ENCODE measurements at regions not wholly inside any gene's neighbourhood (a gene's known extent, or its start where the extent isn't known, plus 50 kb on each side); places are given as distances from the start of the nearest gene placed in this dataset.

- H3K4me1 Mint-ChIP-seq, result peaks cover 15% of the 10 kb centered on the region
- no peak for DNase-seq
- H3K36me3 Mint-ChIP-seq, result peaks cover 7% of the 10 kb centered on the region
- no peak overlapping the region for H3K27ac Mint-ChIP-seq
- peaks cover 2% of the 10 kb centered on the region for H3K9me3 Mint-ChIP-seq (ENCODE audit: low read depth)
- no peak overlapping the region for H3K4me3 Mint-ChIP-seq
- ATAC-seq, result no peak
- CTCF ChIA-PET, result no interaction called here
- peaks cover 4% of the 10 kb centered on the region for H3K27me3 Mint-ChIP-seq
These were observed 147.7 kb downstream of the COG6 start for GRCh38 chr13:39803156-39803555.

DNA sequence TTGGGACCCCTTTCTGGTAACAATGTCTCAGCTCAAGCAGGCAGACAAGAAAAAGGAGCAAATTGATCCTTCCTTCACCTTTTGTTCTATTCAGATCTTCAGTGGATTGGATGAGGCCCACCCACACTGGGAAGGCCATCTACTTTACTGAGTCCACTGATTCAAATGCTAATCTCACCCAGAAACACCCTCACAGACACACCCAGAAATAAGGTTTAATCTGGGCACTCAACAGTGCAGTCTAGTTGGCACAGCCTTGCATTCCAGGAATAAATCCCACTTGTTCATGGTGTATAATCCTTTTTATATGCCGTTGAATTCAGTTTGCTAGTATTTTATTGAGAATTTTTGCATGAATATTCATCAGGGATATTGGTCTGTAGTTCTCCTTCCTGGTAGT, 148.4 kb downstream of the COG6 start:
- no peak overlapping the region for H3K4me3 Mint-ChIP-seq
- DNase-seq, result no peak
- H3K36me3 Mint-ChIP-seq, result peaks cover 7% of the 10 kb centered on the region
- ATAC-seq, result no peak
- CTCF ChIA-PET, result no interaction called here
- peaks cover 19% of the 10 kb centered on the region for H3K4me1 Mint-ChIP-seq
- H3K27me3 Mint-ChIP-seq, result peaks cover 4% of the 10 kb centered on the region
- H3K27ac Mint-ChIP-seq, result no peak overlapping the region
- H3K9me3 Mint-ChIP-seq (ENCODE audit: low read depth), result peaks cover 2% of the 10 kb centered on the region

- peaks cover 19% of the 10 kb centered on the region for H3K4me1 Mint-ChIP-seq
- CTCF ChIA-PET, result no interaction called here
- H3K36me3 Mint-ChIP-seq, result peaks cover 5% of the 10 kb centered on the region
- peaks cover 4% of the 10 kb centered on the region for H3K27me3 Mint-ChIP-seq
- H3K9me3 Mint-ChIP-seq (ENCODE audit: low read depth), result no peaks in the 10 kb centered on the region
- DNase-seq, result no peak
- no peak overlapping the region for H3K27ac Mint-ChIP-seq
- no peak overlapping the region for H3K4me3 Mint-ChIP-seq
- ATAC-seq, result no peak
These were observed 149.1 kb downstream of the COG6 start for GRCh38 chr13:39804332-39805210.

GRCh38 chr13:39809466-39809865, 154.0 kb downstream of the COG6 start:
- CTCF ChIA-PET, result no interaction called here
- ATAC-seq (no peak), DNase-seq (no peak)
- Mint-ChIP-seq H3K4me1 (peaks cover 10% of the 10 kb centered on the region), H3K9me3 (ENCODE audit: low read depth) (no peaks in the 10 kb centered on the region), H3K27ac (no peak overlapping the region), H3K27me3 (peaks cover 4% of the 10 kb centered on the region), H3K4me3 (no peak overlapping the region), H3K36me3 (peaks cover 2% of the 10 kb centered on the region)

DNA sequence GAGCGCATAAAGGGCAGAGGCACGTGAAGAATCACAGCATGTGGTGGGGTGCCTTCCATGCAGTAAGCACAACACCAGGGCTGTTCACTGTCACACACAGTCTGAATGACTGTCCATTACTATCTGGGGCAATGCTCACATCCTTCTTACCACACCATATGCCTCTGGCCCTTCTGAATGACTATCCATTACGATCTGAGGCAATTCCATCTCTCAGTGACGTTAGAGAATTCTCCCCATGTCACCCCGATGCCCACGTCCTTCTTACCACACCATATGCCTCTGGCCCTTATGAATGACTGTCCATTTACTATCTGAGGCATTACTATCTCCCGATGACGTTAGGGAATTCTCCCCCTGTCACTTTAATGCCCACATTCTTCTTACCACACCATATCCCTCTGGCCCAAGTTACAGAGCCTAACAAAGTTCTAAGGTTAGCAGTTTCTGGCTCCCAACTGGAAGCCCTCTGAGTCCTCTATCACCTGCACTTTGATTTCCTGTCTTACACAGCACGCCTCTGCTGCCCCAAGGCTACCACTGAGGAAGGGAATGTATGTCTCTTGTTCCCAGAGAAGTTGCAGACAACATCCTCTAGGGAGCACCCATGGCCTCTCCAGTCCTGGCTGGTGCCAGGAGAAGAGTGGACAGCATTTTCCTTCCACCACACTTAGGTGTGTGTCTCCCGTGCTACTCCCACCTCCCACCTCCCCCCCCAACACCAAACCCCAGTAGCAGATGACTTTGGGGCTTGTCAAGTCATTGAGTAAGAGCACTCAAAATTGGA, 154.8 kb downstream of the COG6 start:
- Mint-ChIP-seq H3K36me3 (no peaks in the 10 kb centered on the region), H3K9me3 (ENCODE audit: low read depth) (no peaks in the 10 kb centered on the region), H3K27me3 (peaks cover 4% of the 10 kb centered on the region), H3K27ac (no peak overlapping the region), H3K4me3 (no peak overlapping the region), H3K4me1 (peaks cover 5% of the 10 kb centered on the region)
- DNase-seq (no peak), ATAC-seq (no peak)
- CTCF ChIA-PET, result no interaction called here

DNA sequence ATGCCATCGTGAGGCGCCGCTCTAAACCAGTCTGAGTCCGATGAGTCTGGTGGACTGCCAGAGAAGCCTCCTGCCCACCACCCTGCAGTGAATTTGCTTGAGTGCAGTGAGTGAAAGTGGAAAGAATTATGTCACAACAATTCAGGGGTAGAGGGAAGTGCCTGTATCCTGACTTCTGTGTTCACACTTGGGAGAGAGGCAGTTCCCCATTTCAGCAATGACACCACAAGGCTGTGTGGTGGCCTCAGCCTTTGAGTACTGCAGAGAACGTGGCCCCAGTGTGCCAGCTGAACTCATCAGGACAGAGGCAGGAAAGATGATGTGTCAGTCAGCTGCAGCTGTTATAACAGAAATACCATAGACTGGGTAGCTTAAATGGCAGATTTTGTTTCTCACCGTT, 155.6 kb downstream of the COG6 start:
- H3K4me1 Mint-ChIP-seq, result peaks cover 5% of the 10 kb centered on the region
- no peaks in the 10 kb centered on the region for H3K36me3 Mint-ChIP-seq
- CTCF ChIA-PET, result no interaction called here
- DNase-seq (no peak), ATAC-seq (no peak)
- no peaks in the 10 kb centered on the region for H3K9me3 Mint-ChIP-seq (ENCODE audit: low read depth)
- H3K4me3 Mint-ChIP-seq, result no peak overlapping the region
- no peak overlapping the region for H3K27ac Mint-ChIP-seq
- H3K27me3 Mint-ChIP-seq, result peaks cover 4% of the 10 kb centered on the region

DNA sequence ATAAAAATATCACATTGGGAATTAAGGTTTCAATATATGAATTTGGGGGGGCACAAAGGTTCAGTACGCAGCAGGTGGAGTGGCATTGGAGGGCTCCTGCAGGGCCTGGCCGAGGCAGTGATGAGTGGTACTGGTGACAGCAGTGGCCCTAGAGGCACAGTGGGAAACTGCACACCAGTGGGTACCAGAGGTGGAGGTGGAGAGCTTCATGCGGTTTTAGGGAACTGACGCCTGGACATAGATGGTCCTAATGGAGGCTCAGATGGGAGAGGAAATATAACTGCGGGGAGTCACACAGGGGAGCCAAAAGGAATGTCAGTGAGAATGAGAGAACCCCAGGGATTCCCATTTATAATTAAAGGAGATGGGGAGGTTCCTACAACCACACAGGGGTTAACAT, 156.2 kb downstream of the COG6 start:
- peaks cover 4% of the 10 kb centered on the region for H3K27me3 Mint-ChIP-seq
- H3K9me3 Mint-ChIP-seq (ENCODE audit: low read depth), result no peaks in the 10 kb centered on the region
- H3K27ac Mint-ChIP-seq, result no peak overlapping the region
- no peak overlapping the region for H3K4me3 Mint-ChIP-seq
- DNase-seq (no peak), ATAC-seq (no peak)
- peaks cover 5% of the 10 kb centered on the region for H3K4me1 Mint-ChIP-seq
- no peaks in the 10 kb centered on the region for H3K36me3 Mint-ChIP-seq
- CTCF ChIA-PET, result no interaction called here

GRCh38 chr13:39815345-39816111, 160.1 kb downstream of the COG6 start:
- Mint-ChIP-seq H3K27me3 (no peaks in the 10 kb centered on the region), H3K36me3 (no peaks in the 10 kb centered on the region), H3K27ac (no peak overlapping the region), H3K4me3 (no peak overlapping the region), H3K4me1 (no peaks in the 10 kb centered on the region), H3K9me3 (ENCODE audit: low read depth) (no peaks in the 10 kb centered on the region)
- DNase-seq, result no peak
- ATAC-seq, result no peak
- CTCF ChIA-PET, result no interaction called here

DNA sequence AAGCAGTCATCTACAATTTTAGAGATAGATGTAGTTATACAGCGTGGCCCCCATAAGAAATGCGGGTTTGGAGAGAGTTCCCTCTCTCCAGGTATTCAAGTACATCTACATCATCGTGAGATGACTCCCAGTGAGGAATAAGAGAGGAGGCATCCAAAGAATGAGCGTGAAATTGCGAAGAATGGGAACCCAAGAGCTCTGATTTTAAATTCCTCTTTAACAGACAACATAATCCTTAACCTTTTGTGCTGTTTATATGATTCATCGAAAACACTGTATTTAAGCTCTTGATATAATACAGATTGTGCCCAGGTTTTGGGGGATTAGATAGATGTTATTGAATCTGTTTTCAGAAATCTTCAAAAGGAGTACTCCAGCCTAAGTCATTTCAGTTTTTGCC, 161.5 kb downstream of the COG6 start:
- ATAC-seq (no peak), DNase-seq (no peak)
- Mint-ChIP-seq H3K36me3 (no peaks in the 10 kb centered on the region), H3K27ac (no peak overlapping the region), H3K9me3 (ENCODE audit: low read depth) (no peaks in the 10 kb centered on the region), H3K4me3 (no peak overlapping the region), H3K27me3 (peaks cover 4% of the 10 kb centered on the region), H3K4me1 (peaks cover 8% of the 10 kb centered on the region)
- CTCF ChIA-PET, result interaction anchor here (0.9 kb wide), 1 partner anchor 13 kb away, joined by 3 read pairs; no protein-coding TSS in a partner anchor

GRCh38 chr13:39818953-39819352, 163.5 kb downstream of the COG6 start:
- ATAC-seq (no peak), DNase-seq (no peak)
- H3K9me3 Mint-ChIP-seq (ENCODE audit: low read depth), result peaks cover 1% of the 10 kb centered on the region
- peaks cover 23% of the 10 kb centered on the region for H3K4me1 Mint-ChIP-seq
- peaks cover 4% of the 10 kb centered on the region for H3K27me3 Mint-ChIP-seq
- no peak overlapping the region for H3K4me3 Mint-ChIP-seq
- H3K27ac Mint-ChIP-seq, result no peak overlapping the region
- CTCF ChIA-PET, result no interaction called here
- no peaks in the 10 kb centered on the region for H3K36me3 Mint-ChIP-seq

GRCh38 chr13:39820606-39821005, 165.1 kb downstream of the COG6 start:
- DNase-seq (no peak), ATAC-seq (no peak)
- CTCF ChIA-PET, result no interaction called here
- H3K27me3 Mint-ChIP-seq, result peaks cover 9% of the 10 kb centered on the region
- H3K36me3 Mint-ChIP-seq, result no peaks in the 10 kb centered on the region
- H3K27ac Mint-ChIP-seq, result no peak overlapping the region
- H3K4me1 Mint-ChIP-seq, result peaks cover 24% of the 10 kb centered on the region
- no peak overlapping the region for H3K4me3 Mint-ChIP-seq
- H3K9me3 Mint-ChIP-seq (ENCODE audit: low read depth), result peaks cover 2% of the 10 kb centered on the region

DNA sequence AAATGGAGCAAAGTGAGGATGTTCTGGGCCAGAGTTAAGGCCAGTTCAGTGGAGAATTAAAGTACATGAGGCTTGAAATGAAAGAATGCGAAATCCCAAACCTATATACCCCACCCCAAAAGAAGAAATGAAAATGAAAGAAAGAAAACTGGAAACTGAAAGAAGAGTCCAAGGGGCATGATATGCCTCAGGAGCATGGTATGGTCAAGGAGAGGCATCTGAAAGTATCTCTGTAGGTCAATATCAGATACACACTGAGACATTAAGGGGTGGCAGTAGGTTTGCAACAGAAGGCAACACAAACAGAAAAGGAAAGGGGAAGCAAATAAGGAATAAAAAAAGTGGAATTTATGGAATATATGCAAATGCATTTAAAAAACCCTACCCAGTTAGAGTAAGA, 166.5 kb downstream of the COG6 start:
- CTCF ChIA-PET, result no interaction called here
- H3K36me3 Mint-ChIP-seq, result no peaks in the 10 kb centered on the region
- peaks cover 2% of the 10 kb centered on the region for H3K9me3 Mint-ChIP-seq (ENCODE audit: low read depth)
- ATAC-seq (no peak), DNase-seq (no peak)
- H3K27me3 Mint-ChIP-seq, result peaks cover 14% of the 10 kb centered on the region
- H3K27ac Mint-ChIP-seq, result peak overlapping the region; percentile 19
- H3K4me1 Mint-ChIP-seq, result peaks cover 24% of the 10 kb centered on the region
- H3K4me3 Mint-ChIP-seq, result peak overlapping the region; percentile 4

GRCh38 chr13:39822437-39822836, 167.0 kb downstream of the COG6 start:
- Mint-ChIP-seq H3K27ac (no peak overlapping the region), H3K36me3 (no peaks in the 10 kb centered on the region), H3K4me1 (peaks cover 24% of the 10 kb centered on the region), H3K9me3 (ENCODE audit: low read depth) (peaks cover 2% of the 10 kb centered on the region), H3K4me3 (no peak overlapping the region), H3K27me3 (peaks cover 14% of the 10 kb centered on the region)
- CTCF ChIA-PET, result no interaction called here
- DNase-seq (no peak), ATAC-seq (no peak)

Data from activated CD8-positive, alpha-beta memory T cell treated with anti-CD3 and anti-CD28 coated beads, Interleukin-2, amount 10 ng/mL, durations not matched to agents 7 days and 5 days (primary cell).